CD4-positive, alpha-beta memory T cell (primary cell): ENCODE measurements at regions not wholly inside any gene's neighbourhood (a gene's known extent, or its start where the extent isn't known, plus 50 kb on each side); places are given as distances from the start of the nearest gene placed in this dataset.

Experiments
- CTCF ChIA-PET: fragments of 350-600 bp; sonication (Branson Sonifier 250); formaldehyde crosslinking; loops from one replicate; lab custom pipeline; 2021; ENCODE audit warnings: inconsistent platforms; ENCODE audit not compliant: partially characterized antibody; lab: Charles Lee
- POLR2A ChIA-PET: fragments of 350-600 bp; sonication (Branson Sonifier 250); formaldehyde crosslinking; loops from one replicate; lab custom pipeline; 2021; ENCODE audit not compliant: partially characterized antibody; lab: Charles Lee
- DNase-seq, 5 donors: peaks; one replicate each; pipeline versions ENCODE4 v3.0.0 to v3.0.0-alpha.2; 2020 to 2022; ENCODE audit warnings: mixed read lengths in 1 of 5
- H3K27ac ChIP-seq: one replicate; pipeline ENCODE4 v1.7.0; 2013; ENCODE audit warnings: low read depth, low read length
- H3K27me3 ChIP-seq: 2 replicates; pipeline ENCODE4 v1.7.0; 2013; ENCODE audit warnings: mild to moderate bottlenecking, low read length, moderate library complexity; ENCODE audit not compliant: insufficient read depth
- H3K36me3 ChIP-seq: 2 replicates; pipeline ENCODE4 v1.7.0; 2013; ENCODE audit warnings: mild to moderate bottlenecking, low read length, moderate library complexity; ENCODE audit not compliant: insufficient read depth
- H3K4me1 ChIP-seq: 2 replicates; pipeline ENCODE4 v1.7.0; 2013; ENCODE audit warnings: mild to moderate bottlenecking, low read length, moderate library complexity; ENCODE audit not compliant: insufficient read depth
- H3K4me3 ChIP-seq, 2 donors: one replicate each; pipeline ENCODE4 v1.7.0; 2013; ENCODE audit warnings: low read length in 2 of 2, mild to moderate bottlenecking in 1 of 2
- H3K9me3 ChIP-seq, 2 donors: one replicate each; pipeline ENCODE4 v1.7.0; 2013; ENCODE audit warnings: low read length in 2 of 2, control low read depth in 1 of 2; ENCODE audit not compliant: control insufficient read depth in 1 of 2
- H3K27ac Mint-ChIP-seq, 7 donors: one replicate each; pipeline ENCODE4 v1.8.0; 2020 to 2021; ENCODE audit warnings: mixed read lengths in 7 of 7, mild to moderate bottlenecking in 6 of 7, inconsistent platforms in 3 of 7, moderate library complexity in 3 of 7
- H3K27me3 Mint-ChIP-seq, 2 donors: one replicate each; pipeline ENCODE4 v1.8.0; 2020 to 2021; ENCODE audit warnings: mixed read lengths in 2 of 2
- H3K36me3 Mint-ChIP-seq, 2 donors: one replicate each; pipeline ENCODE4 v1.8.0; 2020 to 2021; ENCODE audit warnings: mixed read lengths in 2 of 2, inconsistent platforms in 1 of 2, mild to moderate bottlenecking in 1 of 2
- H3K4me1 Mint-ChIP-seq, 4 donors: one replicate each; pipeline ENCODE4 v1.8.0; 2020 to 2021; ENCODE audit warnings: mixed read lengths in 4 of 4, mild to moderate bottlenecking in 1 of 4
- H3K4me3 Mint-ChIP-seq, 8 donors: one replicate each; pipeline ENCODE4 v1.8.0; 2020 to 2021; ENCODE audit warnings: mixed read lengths in 8 of 8, mild to moderate bottlenecking in 7 of 8, moderate library complexity in 6 of 8, inconsistent platforms in 3 of 8
- H3K9me3 Mint-ChIP-seq, 8 donors: one replicate each; pipeline ENCODE4 v1.8.0; 2020 to 2021; ENCODE audit warnings: mixed read lengths in 8 of 8, mild to moderate bottlenecking in 5 of 8, inconsistent platforms in 3 of 8, moderate library complexity in 1 of 8
- intact Hi-C: fragments of 100-400 bp; cut with micrococcal nuclease; formaldehyde crosslinking; loops from one replicate; pipeline ENCODE4 v1.15.1; 2023

GRCh38 chr2:175855236-175855635, 146.8 kb downstream of the LNPK start:
- ChIA-PET POLR2A (no interaction called here), CTCF (no interaction called here)
- H3K4me3 Mint-ChIP-seq = no peak overlapping the region
- Histone ChIP-seq H3K4me3 (no peak overlapping the region), H3K9me3 (no peaks in the 10 kb centered on the region), H3K27me3 (no peaks in the 10 kb centered on the region), H3K27ac (no peak overlapping the region), H3K4me1 (no peaks in the 10 kb centered on the region), H3K36me3 (no peaks in the 10 kb centered on the region)
- H3K36me3 Mint-ChIP-seq = no peaks in the 10 kb centered on the region
- H3K4me1 Mint-ChIP-seq = no peaks in the 10 kb centered on the region
- H3K27me3 Mint-ChIP-seq = peaks cover 2 to 3% of the 10 kb centered on the region in 2 donors
- DNase-seq = no peak
- no peak overlapping the region for H3K27ac Mint-ChIP-seq
- H3K9me3 Mint-ChIP-seq = peaks cover 0 to 8% (median 0%) of the 10 kb centered on the region in 8 donors
- intact Hi-C loops = no loop called here

- Histone ChIP-seq H3K4me3 (no peak overlapping the region), H3K27ac (no peak overlapping the region), H3K27me3 (no peaks in the 10 kb centered on the region), H3K4me1 (no peaks in the 10 kb centered on the region), H3K9me3 (no peaks in the 10 kb centered on the region), H3K36me3 (no peaks in the 10 kb centered on the region)
- Mint-ChIP-seq H3K27me3 (peaks cover 2 to 4% of the 10 kb centered on the region in 2 donors), H3K36me3 (no peaks in the 10 kb centered on the region), H3K4me3 (no peak overlapping the region), H3K27ac (no peak overlapping the region), H3K9me3 (peaks cover 0 to 6% (median 0%) of the 10 kb centered on the region in 8 donors), H3K4me1 (no peaks in the 10 kb centered on the region)
- ChIA-PET POLR2A (no interaction called here), CTCF (no interaction called here)
- intact Hi-C loops = no loop called here
- DNase-seq = no peak
Measured at GRCh38 chr2:175854665-175855064, 147.4 kb downstream of the LNPK start.

DNA sequence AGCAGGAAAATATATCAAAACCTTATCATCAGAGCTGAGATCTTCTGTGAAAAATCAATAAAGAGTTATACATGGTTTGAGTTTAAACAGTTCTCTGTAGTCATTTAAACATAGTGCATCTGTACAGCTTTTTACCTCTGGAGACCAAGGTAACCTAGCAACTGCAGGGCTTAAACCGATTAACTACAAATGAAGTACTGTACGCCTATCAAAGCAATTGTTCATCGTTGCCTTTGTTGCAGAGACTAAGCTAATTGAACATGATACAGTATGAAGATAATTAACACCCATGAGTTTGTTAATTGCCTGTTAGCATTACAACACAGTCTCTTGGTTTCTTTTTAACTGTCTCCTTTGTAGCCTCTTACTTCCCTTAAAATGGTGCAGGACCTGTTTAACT, 147.9 kb downstream of the LNPK start:
- no peak overlapping the region for H3K4me3 ChIP-seq
- no peak overlapping the region for H3K27ac ChIP-seq
- H3K27me3 ChIP-seq = no peaks in the 10 kb centered on the region
- no peaks in the 10 kb centered on the region for H3K4me1 Mint-ChIP-seq
- ChIA-PET POLR2A (no interaction called here), CTCF (no interaction called here)
- H3K27me3 Mint-ChIP-seq = peaks cover 2 to 5% of the 10 kb centered on the region in 2 donors
- intact Hi-C loops = no loop called here
- H3K9me3 ChIP-seq = no peaks in the 10 kb centered on the region
- DNase-seq = no peak
- H3K4me3 Mint-ChIP-seq = no peak overlapping the region
- H3K4me1 ChIP-seq = no peaks in the 10 kb centered on the region
- H3K27ac Mint-ChIP-seq = no peak overlapping the region
- H3K9me3 Mint-ChIP-seq = peaks cover 0 to 6% (median 0%) of the 10 kb centered on the region in 8 donors
- H3K36me3 Mint-ChIP-seq = no peaks in the 10 kb centered on the region
- no peaks in the 10 kb centered on the region for H3K36me3 ChIP-seq

- Histone ChIP-seq H3K9me3 (no peaks in the 10 kb centered on the region), H3K4me1 (no peaks in the 10 kb centered on the region), H3K36me3 (no peaks in the 10 kb centered on the region), H3K27me3 (no peaks in the 10 kb centered on the region), H3K4me3 (no peak overlapping the region), H3K27ac (no peak overlapping the region)
- Mint-ChIP-seq H3K9me3 (peaks cover 0 to 6% (median 0%) of the 10 kb centered on the region in 8 donors), H3K27me3 (peaks cover 2 to 7% of the 10 kb centered on the region in 2 donors), H3K4me1 (no peaks in the 10 kb centered on the region), H3K4me3 (no peak overlapping the region), H3K36me3 (no peaks in the 10 kb centered on the region), H3K27ac (no peak overlapping the region)
- POLR2A ChIA-PET = no interaction called here
- CTCF ChIA-PET = no interaction called here
- intact Hi-C loops = no loop called here
- DNase-seq = no peak
Measured at GRCh38 chr2:175853616-175853890, 148.5 kb downstream of the LNPK start.

DNA sequence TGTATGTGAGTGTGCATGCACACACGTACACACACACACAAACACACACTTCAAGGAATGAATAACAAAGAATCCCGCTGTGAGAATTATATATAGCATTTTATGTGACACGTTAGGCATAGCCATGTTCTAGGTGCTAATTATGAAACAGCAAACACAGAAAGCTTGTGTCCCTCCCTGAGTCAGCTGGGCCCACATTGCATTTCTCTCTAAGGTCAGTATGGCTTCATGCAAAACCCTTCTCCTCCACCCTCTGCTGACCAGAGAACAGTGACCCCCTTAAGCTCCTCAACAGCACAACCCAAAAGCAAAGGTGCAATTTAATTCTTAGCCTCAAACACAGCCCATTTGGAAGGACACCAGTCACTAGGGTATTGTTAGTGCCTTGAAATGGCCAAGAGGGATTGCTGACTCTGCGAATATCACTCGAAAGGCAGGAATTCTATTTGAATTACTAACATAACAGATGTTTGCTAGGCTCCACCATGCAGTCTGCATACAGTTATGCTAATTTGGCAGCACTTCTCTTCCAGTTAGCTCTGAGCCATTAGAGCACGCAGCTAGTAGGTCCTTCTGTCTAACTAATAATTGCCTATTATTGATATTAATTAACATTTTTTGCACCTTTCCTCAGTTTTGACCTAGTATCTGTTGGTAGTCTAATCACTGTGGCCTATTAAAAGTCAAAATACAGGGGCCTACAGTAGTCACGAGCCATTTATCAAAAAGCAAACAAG, 149.0 kb downstream of the LNPK start:
- no peaks in the 10 kb centered on the region for H3K4me1 ChIP-seq
- H3K27ac Mint-ChIP-seq = no peak overlapping the region
- no peak overlapping the region for H3K4me3 Mint-ChIP-seq
- no peak for DNase-seq
- H3K27me3 Mint-ChIP-seq = peaks cover 2 to 9% of the 10 kb centered on the region in 2 donors
- H3K9me3 Mint-ChIP-seq = peaks cover 0 to 8% (median 0%) of the 10 kb centered on the region in 8 donors
- no peaks in the 10 kb centered on the region for H3K27me3 ChIP-seq
- H3K27ac ChIP-seq = no peak overlapping the region
- H3K4me1 Mint-ChIP-seq = no peaks in the 10 kb centered on the region
- no peaks in the 10 kb centered on the region for H3K9me3 ChIP-seq
- H3K36me3 Mint-ChIP-seq = no peaks in the 10 kb centered on the region
- ChIA-PET CTCF (no interaction called here), POLR2A (no interaction called here)
- no peak overlapping the region for H3K4me3 ChIP-seq
- no peaks in the 10 kb centered on the region for H3K36me3 ChIP-seq
- intact Hi-C loops = no loop called here

DNA sequence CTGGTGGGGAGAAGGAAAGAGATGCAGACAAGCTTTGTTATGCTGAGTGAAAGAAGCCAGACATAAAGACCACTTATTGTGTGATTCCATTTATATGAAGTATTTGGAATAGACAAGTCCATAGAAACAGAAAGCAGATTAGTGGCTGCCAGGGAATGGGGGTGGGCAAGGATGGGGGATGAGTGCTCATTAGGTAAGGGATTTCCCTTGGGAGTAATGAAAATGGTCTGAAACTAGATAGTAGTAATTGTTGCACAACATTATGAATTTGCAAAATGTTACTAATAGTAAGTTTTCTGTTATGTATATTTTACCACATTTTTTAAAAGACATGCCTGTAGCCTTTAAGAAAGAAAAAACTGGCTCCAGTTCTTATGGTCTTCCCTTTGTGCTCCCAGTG, 154.9 kb downstream of the LNPK start:
- ChIA-PET CTCF (no interaction called here), POLR2A (no interaction called here)
- H3K36me3 Mint-ChIP-seq = no peaks in the 10 kb centered on the region
- no peak for DNase-seq
- no peak overlapping the region for H3K27ac Mint-ChIP-seq
- no peak overlapping the region for H3K27ac ChIP-seq
- no peaks in the 10 kb centered on the region for H3K9me3 ChIP-seq
- H3K27me3 Mint-ChIP-seq = peaks cover 5 to 15% of the 10 kb centered on the region in 2 donors
- no peaks in the 10 kb centered on the region for H3K36me3 ChIP-seq
- intact Hi-C loops = no loop called here
- H3K27me3 ChIP-seq = no peaks in the 10 kb centered on the region
- H3K4me3 ChIP-seq = no peak overlapping the region
- no peak overlapping the region for H3K4me3 Mint-ChIP-seq
- H3K9me3 Mint-ChIP-seq = peaks cover 0 to 3% (median 0%) of the 10 kb centered on the region in 8 donors
- H3K4me1 Mint-ChIP-seq = no peaks in the 10 kb centered on the region
- no peaks in the 10 kb centered on the region for H3K4me1 ChIP-seq

GRCh38 chr2:175844169-175844568, 157.9 kb downstream of the LNPK start:
- Mint-ChIP-seq H3K4me3 (no peak overlapping the region), H3K36me3 (no peaks in the 10 kb centered on the region), H3K27me3 (peaks cover 6 to 21% of the 10 kb centered on the region in 2 donors), H3K4me1 (no peaks in the 10 kb centered on the region), H3K27ac (no peak overlapping the region), H3K9me3 (peaks cover 0 to 4% (median 0%) of the 10 kb centered on the region in 8 donors)
- no peak for DNase-seq
- intact Hi-C loops = no loop called here
- H3K4me1 ChIP-seq = no peaks in the 10 kb centered on the region
- no peaks in the 10 kb centered on the region for H3K9me3 ChIP-seq
- H3K4me3 ChIP-seq = no peak overlapping the region
- CTCF ChIA-PET = no interaction called here
- H3K27ac ChIP-seq = no peak overlapping the region
- no peaks in the 10 kb centered on the region for H3K36me3 ChIP-seq
- H3K27me3 ChIP-seq = no peaks in the 10 kb centered on the region
- POLR2A ChIA-PET = no interaction called here
